HEK293T (cell line): ENCODE measurements at regions not wholly inside any gene's neighbourhood (a gene's known extent, or its start where the extent isn't known, plus 50 kb on each side); places are given as distances from the start of the nearest gene placed in this dataset.

Experiments
- CTCF ChIA-PET: fragments of 350-600 bp; formaldehyde crosslinking; extraction: SDS; loops from one replicate; lab custom pipeline; 2021; ENCODE audit warnings: antibody characterized with exemption, inconsistent platforms; lab: Yijun Ruan, JAX
- POLR2A ChIA-PET: fragments of 350-600 bp; formaldehyde crosslinking; extraction: SDS; loops from one replicate; lab custom pipeline; 2020; ENCODE audit warnings: antibody characterized with exemption, inconsistent platforms; lab: Yijun Ruan, JAX
- DNase-seq: peaks from one replicate; pipeline ENCODE4 v3.0.0; 2012; ENCODE audit warnings: mixed read lengths; ENCODE audit errors: extremely low spot score
- ARNT ChIP-seq: fragments of 450-650 bp; IDR thresholded peaks from 2 replicates; pipeline ENCODE4 v1.6.1; 2017; ENCODE audit warnings: mild to moderate bottlenecking
- BHLHE40 ChIP-seq: fragments of 450-650 bp; IDR thresholded peaks from 2 replicates; pipeline ENCODE4 v1.6.1; 2016; ENCODE audit warnings: mild to moderate bottlenecking, moderate library complexity, borderline replicate concordance
- CTBP1 ChIP-seq: fragments of 450-650 bp; IDR thresholded peaks from 2 replicates; pipeline ENCODE4 v1.6.1; 2016; ENCODE audit warnings: borderline replicate concordance
- ELF4 ChIP-seq: fragments of 450-650 bp; IDR thresholded peaks from 2 replicates; pipeline ENCODE4 v1.6.1; 2017; ENCODE audit warnings: antibody characterized with exemption
- FOXA1 ChIP-seq: fragments of 450-650 bp; IDR thresholded peaks from 2 replicates; pipeline ENCODE4 v1.6.1; 2016; ENCODE audit warnings: mild to moderate bottlenecking
- FOXK2 ChIP-seq: fragments of 450-650 bp; IDR thresholded peaks from 2 replicates; pipeline ENCODE4 v1.6.1; 2016; ENCODE audit warnings: mild to moderate bottlenecking
- FOXM1 ChIP-seq: fragments of 450-650 bp; IDR thresholded peaks from 2 replicates; pipeline ENCODE4 v1.6.1; 2017; ENCODE audit warnings: mild to moderate bottlenecking, borderline replicate concordance
- HDGF ChIP-seq: fragments of 450-650 bp; IDR thresholded peaks from 2 replicates; pipeline ENCODE4 v1.6.1; 2017; ENCODE audit warnings: antibody characterized with exemption, borderline replicate concordance
- L3MBTL2 ChIP-seq: fragments of 450-650 bp; conservative IDR thresholded peaks from 2 replicates; pipeline ENCODE4 v1.6.1; 2016; ENCODE audit warnings: mild to moderate bottlenecking
- LEF1 ChIP-seq: fragments of 450-650 bp; IDR thresholded peaks from 2 replicates; pipeline ENCODE4 v1.6.1; 2017; ENCODE audit warnings: mild to moderate bottlenecking, borderline replicate concordance
- NFRKB ChIP-seq: fragments of 450-650 bp; IDR thresholded peaks from 2 replicates; pipeline ENCODE4 v1.6.1; 2016; ENCODE audit warnings: mild to moderate bottlenecking, moderate library complexity
- PKNOX1 ChIP-seq: fragments of 450-650 bp; IDR thresholded peaks from 2 replicates; pipeline ENCODE4 v1.6.1; 2016
- SP1 ChIP-seq: fragments of 450-650 bp; IDR thresholded peaks from 2 replicates; pipeline ENCODE4 v1.6.1; 2017
- SUZ12 ChIP-seq: fragments of 450-650 bp; IDR thresholded peaks from 2 replicates; pipeline ENCODE4 v1.6.1; 2016; ENCODE audit warnings: mild to moderate bottlenecking
- TARDBP ChIP-seq: fragments of 450-650 bp; IDR thresholded peaks from 2 replicates; pipeline ENCODE4 v1.6.1; 2016
- ZNF384 ChIP-seq: fragments of 450-650 bp; IDR thresholded peaks from 2 replicates; pipeline ENCODE4 v1.6.1; 2016

GRCh38 chr2:104904889-104905288 is 51.0 kb downstream of the POU3F3 start:
- POLR2A ChIA-PET: no interaction called here
- TF ChIP-seq ARNT (no peak), FOXM1 (no peak), TARDBP (no peak), FOXK2 (no peak), HDGF (no peak), SUZ12 (no peak), SP1 (no peak), ZNF384 (no peak), ELF4 (no peak), LEF1 (no peak), FOXA1 (no peak), BHLHE40 (no peak), PKNOX1 (no peak), L3MBTL2 (no peak)
- DNase-seq: no peak
- CTCF ChIA-PET: no interaction called here

GRCh38 chr2:104909317-104909716 is 55.4 kb downstream of the POU3F3 start:
- DNase-seq: no peak
- CTCF ChIA-PET: no interaction called here
- TF ChIP-seq FOXM1 (no peak), ARNT (no peak), CTBP1 (no peak), SUZ12 (no peak), HDGF (no peak), PKNOX1 (no peak), ZNF384 (no peak), FOXK2 (no peak), SP1 (no peak), NFRKB (no peak), LEF1 (no peak), ELF4 (no peak)
- POLR2A ChIA-PET: no interaction called here

GRCh38 chr2:104914509-104914908 is 60.6 kb downstream of the POU3F3 start:
- CTCF ChIA-PET: no interaction called here
- DNase-seq: no peak
- POLR2A ChIA-PET: no interaction called here
- TF ChIP-seq HDGF (no peak), ELF4 (no peak), CTBP1 (no peak), FOXA1 (no peak), LEF1 (no peak), SUZ12 (no peak), TARDBP (no peak), NFRKB (no peak), FOXK2 (no peak), L3MBTL2 (no peak), BHLHE40 (no peak)

GRCh38 chr2:104915107-104915793 is 61.3 kb downstream of the POU3F3 start:
- DNase-seq: no peak
- TF ChIP-seq CTBP1 (no peak), PKNOX1 (no peak), FOXM1 (no peak), SUZ12 (no peak), NFRKB (no peak), L3MBTL2 (no peak), ARNT (no peak), HDGF (no peak), LEF1 (no peak), ELF4 (no peak), BHLHE40 (no peak), TARDBP (no peak), FOXK2 (no peak), ZNF384 (no peak), FOXA1 (no peak)
- ChIA-PET CTCF (no interaction called here), POLR2A (no interaction called here)

GRCh38 chr2:104919127-104919526 is 65.2 kb downstream of the POU3F3 start:
- CTCF ChIA-PET: no interaction called here
- no peak for DNase-seq
- TF ChIP-seq LEF1 (no peak), SP1 (no peak), BHLHE40 (no peak), SUZ12 (no peak), PKNOX1 (no peak)
- POLR2A ChIA-PET: no interaction called here

- TF ChIP-seq TARDBP: no peak
- no peak for TF ChIP-seq HDGF
- TF ChIP-seq ELF4: no peak
- no peak for TF ChIP-seq NFRKB
- TF ChIP-seq CTBP1: no peak
- TF ChIP-seq PKNOX1: no peak
- ChIA-PET CTCF (interaction anchor here (0.7 kb wide), 1 partner anchor 347 kb away, joined by 3 read pairs; no protein-coding TSS in a partner anchor), POLR2A (no interaction called here)
- no peak for DNase-seq
Measured at GRCh38 chr2:104923665-104924064, 69.8 kb downstream of the POU3F3 start.
